ENCODE measurements at regions not wholly inside any gene's neighbourhood (a gene's known extent, or its start where the extent isn't known, plus 50 kb on each side); places are given as distances from the start of the nearest gene placed in this dataset.
A peak's percentile ranks its signal among the peaks of the same experiment; 100 is the strongest.

GRCh38 chr1:229159668-229160544 is 111.0 kb upstream of the RAB4A start:
- no peak for DNase-seq (ENCODE audit: low spot score)
- H3K27ac ChIP-seq (ENCODE audit: low read depth, low read length, poor library complexity, severe bottlenecking): no peak overlapping the region
- POLR2A ChIA-PET (ENCODE audit: low non-redundant PET): no interaction called here
- TF ChIP-seq, protein P1, sequence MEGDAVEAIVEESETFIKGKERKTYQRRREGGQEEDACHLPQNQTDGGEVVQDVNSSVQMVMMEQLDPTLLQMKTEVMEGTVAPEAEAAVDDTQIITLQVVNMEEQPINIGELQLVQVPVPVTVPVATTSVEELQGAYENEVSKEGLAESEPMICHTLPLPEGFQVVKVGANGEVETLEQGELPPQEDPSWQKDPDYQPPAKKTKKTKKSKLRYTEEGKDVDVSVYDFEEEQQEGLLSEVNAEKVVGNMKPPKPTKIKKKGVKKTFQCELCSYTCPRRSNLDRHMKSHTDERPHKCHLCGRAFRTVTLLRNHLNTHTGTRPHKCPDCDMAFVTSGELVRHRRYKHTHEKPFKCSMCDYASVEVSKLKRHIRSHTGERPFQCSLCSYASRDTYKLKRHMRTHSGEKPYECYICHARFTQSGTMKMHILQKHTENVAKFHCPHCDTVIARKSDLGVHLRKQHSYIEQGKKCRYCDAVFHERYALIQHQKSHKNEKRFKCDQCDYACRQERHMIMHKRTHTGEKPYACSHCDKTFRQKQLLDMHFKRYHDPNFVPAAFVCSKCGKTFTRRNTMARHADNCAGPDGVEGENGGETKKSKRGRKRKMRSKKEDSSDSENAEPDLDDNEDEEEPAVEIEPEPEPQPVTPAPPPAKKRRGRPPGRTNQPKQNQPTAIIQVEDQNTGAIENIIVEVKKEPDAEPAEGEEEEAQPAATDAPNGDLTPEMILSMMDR (conservative IDR thresholded peaks at IDR 0.05; ENCODE audit: low read depth, low read length): no peak
- no peak for TF ChIP-seq EZH2 (IDR thresholded peaks at IDR 0.05; ENCODE audit: borderline replicate concordance, low read depth, low read length, poor library complexity, severe bottlenecking)
- BruUV-seq (replicated peaks): no TSS peak
- H3K36me3 ChIP-seq (ENCODE audit: insufficient read depth, low read length, poor library complexity, severe bottlenecking): no peaks in the 10 kb centered on the region
- CTCF ChIA-PET: no interaction called here
- H3K4me3 ChIP-seq (ENCODE audit: low read depth, low read length, poor library complexity, severe bottlenecking): no peak overlapping the region
- intact Hi-C loops (cut with micrococcal nuclease; ENCODE audit: unreplicated experiment): no loop called here
- peaks cover 12% of the 10 kb centered on the region for H3K27me3 ChIP-seq (replicated peaks; ENCODE audit: insufficient read depth, low read depth, low read length, poor library complexity)
- peaks cover 18% of the 10 kb centered on the region for H3K4me1 ChIP-seq (ENCODE audit: insufficient read depth, low read length, poor library complexity, severe bottlenecking)
- no peaks in the 10 kb centered on the region for H3K9me3 ChIP-seq (ENCODE audit: low read depth, low read length, poor library complexity, severe bottlenecking)

DNA sequence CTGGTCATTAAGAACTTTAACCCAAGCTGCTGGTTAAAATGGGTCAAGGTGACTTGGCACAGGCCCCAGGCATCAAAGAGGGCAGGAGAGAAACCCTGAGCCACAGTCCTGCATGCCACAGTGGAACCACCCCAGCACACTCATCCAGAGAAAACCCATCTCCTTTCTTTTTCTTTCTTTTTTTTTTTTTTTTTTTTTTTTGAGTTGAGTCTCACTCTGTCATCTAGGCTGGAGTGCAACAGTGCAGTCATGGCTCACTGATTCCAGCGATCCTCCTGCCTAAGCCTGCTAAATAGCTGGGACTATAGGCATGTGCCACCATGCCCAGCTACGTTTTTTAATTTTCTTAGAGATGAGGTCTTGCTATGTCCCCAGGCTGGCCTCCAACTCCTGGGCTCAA is 109.2 kb upstream of the RAB4A start:
- intact Hi-C loops (cut with micrococcal nuclease; ENCODE audit: unreplicated experiment): no loop called here
- BruUV-seq (replicated peaks): no TSS peak
- H3K4me1 ChIP-seq (ENCODE audit: insufficient read depth, low read length, poor library complexity, severe bottlenecking): peaks cover 11% of the 10 kb centered on the region
- TF ChIP-seq EZH2 (IDR thresholded peaks at IDR 0.05; ENCODE audit: borderline replicate concordance, low read depth, low read length, poor library complexity, severe bottlenecking): no peak
- TF ChIP-seq, protein P1 (conservative IDR thresholded peaks at IDR 0.05; ENCODE audit: low read depth, low read length): no peak
- H3K4me3 ChIP-seq (ENCODE audit: low read depth, low read length, poor library complexity, severe bottlenecking): no peak overlapping the region
- peaks cover 21% of the 10 kb centered on the region for H3K27me3 ChIP-seq (replicated peaks; ENCODE audit: insufficient read depth, low read depth, low read length, poor library complexity)
- POLR2A ChIA-PET (ENCODE audit: low non-redundant PET): no interaction called here
- no peaks in the 10 kb centered on the region for H3K36me3 ChIP-seq (ENCODE audit: insufficient read depth, low read length, poor library complexity, severe bottlenecking)
- no peaks in the 10 kb centered on the region for H3K9me3 ChIP-seq (ENCODE audit: low read depth, low read length, poor library complexity, severe bottlenecking)
- CTCF ChIA-PET: no interaction called here
- no peak overlapping the region for H3K27ac ChIP-seq (ENCODE audit: low read depth, low read length, poor library complexity, severe bottlenecking)
- DNase-seq (ENCODE audit: low spot score): no peak

- no peak for TF ChIP-seq EZH2 (IDR thresholded peaks at IDR 0.05; ENCODE audit: borderline replicate concordance, low read depth, low read length, poor library complexity, severe bottlenecking)
- TF ChIP-seq, protein P1 (conservative IDR thresholded peaks at IDR 0.05; ENCODE audit: low read depth, low read length): no peak
- Histone ChIP-seq H3K27me3 (replicated peaks; ENCODE audit: insufficient read depth, low read depth, low read length, poor library complexity) (peaks cover 21% of the 10 kb centered on the region), H3K36me3 (ENCODE audit: insufficient read depth, low read length, poor library complexity, severe bottlenecking) (no peaks in the 10 kb centered on the region), H3K9me3 (ENCODE audit: low read depth, low read length, poor library complexity, severe bottlenecking) (no peaks in the 10 kb centered on the region), H3K4me3 (ENCODE audit: low read depth, low read length, poor library complexity, severe bottlenecking) (no peak overlapping the region), H3K27ac (ENCODE audit: low read depth, low read length, poor library complexity, severe bottlenecking) (no peak overlapping the region), H3K4me1 (ENCODE audit: insufficient read depth, low read length, poor library complexity, severe bottlenecking) (peaks cover 24% of the 10 kb centered on the region)
- CTCF ChIA-PET: no interaction called here
- BruUV-seq (replicated peaks): no TSS peak
- intact Hi-C loops (cut with micrococcal nuclease; ENCODE audit: unreplicated experiment): no loop called here
- peak; percentile 50 for DNase-seq (ENCODE audit: low spot score)
- POLR2A ChIA-PET (ENCODE audit: low non-redundant PET): no interaction called here
These were observed 107.9 kb upstream of the RAB4A start for GRCh38 chr1:229162825-229163515.
